ENCODE measurements at regions not wholly inside any gene's neighbourhood (a gene's known extent, or its start where the extent isn't known, plus 50 kb on each side); places are given as distances from the start of the nearest gene placed in this dataset.
"Not testable (repeated sequence)": the region's sequence is repeated elsewhere in the genome, so short reads cannot be mapped to it uniquely, and the experiment has no call there.

DNA sequence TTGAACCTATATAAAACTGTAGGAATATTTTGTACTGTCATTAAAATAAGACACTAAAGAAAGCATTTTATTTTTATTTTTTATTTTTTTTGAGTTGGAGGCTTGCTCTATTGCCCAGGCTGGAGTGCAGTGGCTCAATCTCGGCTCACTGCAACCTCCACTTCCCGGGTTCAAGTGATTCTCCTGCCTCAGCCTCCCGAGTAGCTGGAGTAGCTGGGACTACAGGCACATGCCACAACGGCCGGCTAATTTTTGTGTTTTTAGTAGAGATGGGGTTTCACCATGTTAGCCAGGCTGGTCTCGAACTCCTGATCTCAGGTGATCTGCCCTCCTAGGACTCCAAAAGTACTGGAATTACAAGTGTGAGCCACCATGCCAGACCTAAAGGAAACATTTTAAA is 102.8 kb downstream of the XRCC2 start:
- H3K36me3 ChIP-seq (ENCODE audit: control insufficient read depth, insufficient read depth, low read length); H3K27me3 ChIP-seq (replicated peaks; ENCODE audit: control insufficient read depth, insufficient read depth, low read length, poor library complexity, severe bottlenecking); H3K4me3 ChIP-seq (ENCODE audit: insufficient read depth, low read depth, low read length, poor library complexity, severe bottlenecking); H3K27ac ChIP-seq (ENCODE audit: insufficient read depth, low read length, poor library complexity, severe bottlenecking); H3K4me1 ChIP-seq (ENCODE audit: control insufficient read depth, insufficient read depth, low read length, poor library complexity, severe bottlenecking); DNase-seq; H3K9me3 ChIP-seq (ENCODE audit: control insufficient read depth, low read length): not testable (repeated sequence)

DNA sequence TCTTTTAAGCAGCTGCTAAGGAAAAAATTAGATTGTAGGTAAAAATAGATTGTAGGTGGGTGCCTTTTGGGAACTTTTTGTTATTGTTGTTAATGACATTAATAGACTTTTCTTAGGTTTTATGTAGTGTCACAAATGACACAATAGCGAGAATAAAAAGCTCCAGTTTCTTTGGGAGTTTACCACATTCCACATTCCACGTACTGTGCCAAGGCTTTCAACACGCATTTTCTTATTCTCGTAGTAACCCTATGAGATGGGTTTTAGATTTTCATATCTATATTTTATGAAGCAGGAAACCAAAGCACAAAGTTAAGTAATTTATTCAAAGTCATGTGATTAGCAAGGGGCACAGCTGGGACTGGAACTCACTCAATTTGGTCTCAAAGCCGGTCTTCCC is 103.8 kb downstream of the XRCC2 start:
- H3K9me3 ChIP-seq (ENCODE audit: control insufficient read depth, low read length): no peaks in the 10 kb centered on the region
- H3K27me3 ChIP-seq (replicated peaks; ENCODE audit: control insufficient read depth, insufficient read depth, low read length, poor library complexity, severe bottlenecking): no peaks in the 10 kb centered on the region
- no peaks in the 10 kb centered on the region for H3K4me1 ChIP-seq (ENCODE audit: control insufficient read depth, insufficient read depth, low read length, poor library complexity, severe bottlenecking)
- no peak for DNase-seq
- H3K36me3 ChIP-seq (ENCODE audit: control insufficient read depth, insufficient read depth, low read length): no peaks in the 10 kb centered on the region
- no peak overlapping the region for H3K27ac ChIP-seq (ENCODE audit: insufficient read depth, low read length, poor library complexity, severe bottlenecking)
- no peak overlapping the region for H3K4me3 ChIP-seq (ENCODE audit: insufficient read depth, low read depth, low read length, poor library complexity, severe bottlenecking)

DNA sequence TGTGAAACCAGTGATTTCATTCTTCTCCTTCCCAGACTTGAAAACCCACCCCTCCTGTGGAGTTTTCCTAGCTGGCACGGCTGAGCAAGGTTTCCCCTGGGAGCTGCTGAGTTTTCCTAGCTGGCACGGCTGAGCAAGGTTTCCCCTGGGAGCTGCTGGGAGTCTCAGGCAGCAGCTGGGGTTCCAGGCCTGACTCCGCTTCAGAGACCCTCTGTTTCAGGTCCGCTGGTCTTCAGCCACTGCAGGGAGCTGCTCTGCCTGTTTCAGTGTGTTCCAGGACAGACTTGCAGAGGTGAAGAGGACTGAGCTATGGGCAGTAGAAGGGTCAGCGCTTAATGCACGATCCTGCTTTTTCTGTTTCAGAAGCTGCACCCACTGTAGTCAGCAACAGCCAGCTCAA is 104.9 kb downstream of the XRCC2 start:
- DNase-seq: no peak
- Histone ChIP-seq H3K36me3 (ENCODE audit: control insufficient read depth, insufficient read depth, low read length) (no peaks in the 10 kb centered on the region), H3K4me3 (ENCODE audit: insufficient read depth, low read depth, low read length, poor library complexity, severe bottlenecking) (no peak overlapping the region), H3K9me3 (ENCODE audit: control insufficient read depth, low read length) (no peaks in the 10 kb centered on the region), H3K27ac (ENCODE audit: insufficient read depth, low read length, poor library complexity, severe bottlenecking) (no peak overlapping the region), H3K4me1 (ENCODE audit: control insufficient read depth, insufficient read depth, low read length, poor library complexity, severe bottlenecking) (no peaks in the 10 kb centered on the region), H3K27me3 (replicated peaks; ENCODE audit: control insufficient read depth, insufficient read depth, low read length, poor library complexity, severe bottlenecking) (no peaks in the 10 kb centered on the region)

DNA sequence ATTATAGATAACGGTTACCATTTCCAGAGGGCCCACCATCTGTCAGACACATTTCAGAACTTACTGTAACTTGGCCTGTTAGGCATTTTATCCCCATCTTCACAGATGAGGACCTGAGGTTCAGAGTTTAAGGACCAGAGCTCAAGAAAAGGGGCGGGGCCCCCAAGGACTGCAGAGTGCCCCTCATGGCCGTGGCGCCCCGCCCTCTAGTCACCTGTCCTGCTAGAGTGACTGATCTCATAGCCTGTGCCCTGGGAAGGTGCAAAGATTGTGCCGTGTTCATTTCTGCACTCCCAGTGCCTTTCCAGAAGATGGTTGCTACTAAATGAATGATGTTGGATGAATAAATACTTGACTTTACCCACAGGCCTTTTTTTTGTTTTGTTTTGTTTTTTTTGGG is 107.0 kb downstream of the XRCC2 start:
- Histone ChIP-seq H3K4me3 (ENCODE audit: insufficient read depth, low read depth, low read length, poor library complexity, severe bottlenecking) (no peak overlapping the region), H3K27me3 (replicated peaks; ENCODE audit: control insufficient read depth, insufficient read depth, low read length, poor library complexity, severe bottlenecking) (no peaks in the 10 kb centered on the region), H3K27ac (ENCODE audit: insufficient read depth, low read length, poor library complexity, severe bottlenecking) (no peak overlapping the region), H3K36me3 (ENCODE audit: control insufficient read depth, insufficient read depth, low read length) (no peaks in the 10 kb centered on the region), H3K9me3 (ENCODE audit: control insufficient read depth, low read length) (no peaks in the 10 kb centered on the region), H3K4me1 (ENCODE audit: control insufficient read depth, insufficient read depth, low read length, poor library complexity, severe bottlenecking) (no peaks in the 10 kb centered on the region)
- no peak for DNase-seq

DNA sequence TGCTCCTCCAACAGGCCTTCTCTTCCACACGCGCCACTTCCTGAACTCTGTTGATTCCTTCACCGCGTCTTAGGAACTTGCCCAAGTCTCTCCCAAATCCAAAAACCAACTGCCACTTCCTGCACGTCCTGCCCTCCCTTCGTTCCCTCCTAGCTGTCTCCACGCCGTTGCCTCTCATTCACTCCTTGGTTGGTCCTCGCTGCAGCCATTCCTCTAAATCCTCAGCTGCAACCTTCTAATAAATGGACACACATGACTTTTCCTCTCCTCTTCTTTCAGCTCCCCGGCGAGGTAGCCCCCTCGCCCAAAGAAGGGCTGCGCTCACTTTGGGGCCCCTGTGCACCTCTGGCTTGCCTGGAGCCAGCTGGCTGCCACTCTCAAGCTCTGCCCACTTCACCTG is 110.2 kb downstream of the XRCC2 start:
- no peaks in the 10 kb centered on the region for H3K36me3 ChIP-seq (ENCODE audit: control insufficient read depth, insufficient read depth, low read length)
- no peak for DNase-seq
- H3K4me3 ChIP-seq (ENCODE audit: insufficient read depth, low read depth, low read length, poor library complexity, severe bottlenecking): no peak overlapping the region
- H3K9me3 ChIP-seq (ENCODE audit: control insufficient read depth, low read length): no peaks in the 10 kb centered on the region
- H3K27ac ChIP-seq (ENCODE audit: insufficient read depth, low read length, poor library complexity, severe bottlenecking): no peak overlapping the region
- no peaks in the 10 kb centered on the region for H3K27me3 ChIP-seq (replicated peaks; ENCODE audit: control insufficient read depth, insufficient read depth, low read length, poor library complexity, severe bottlenecking)
- no peaks in the 10 kb centered on the region for H3K4me1 ChIP-seq (ENCODE audit: control insufficient read depth, insufficient read depth, low read length, poor library complexity, severe bottlenecking)

GRCh38 chr7:152564656-152565250 is 111.2 kb downstream of the XRCC2 start:
- Histone ChIP-seq H3K36me3 (ENCODE audit: control insufficient read depth, insufficient read depth, low read length) (no peaks in the 10 kb centered on the region), H3K27ac (ENCODE audit: insufficient read depth, low read length, poor library complexity, severe bottlenecking) (no peak overlapping the region), H3K27me3 (replicated peaks; ENCODE audit: control insufficient read depth, insufficient read depth, low read length, poor library complexity, severe bottlenecking) (no peaks in the 10 kb centered on the region), H3K4me1 (ENCODE audit: control insufficient read depth, insufficient read depth, low read length, poor library complexity, severe bottlenecking) (no peaks in the 10 kb centered on the region), H3K9me3 (ENCODE audit: control insufficient read depth, low read length) (no peaks in the 10 kb centered on the region), H3K4me3 (ENCODE audit: insufficient read depth, low read depth, low read length, poor library complexity, severe bottlenecking) (no peak overlapping the region)
- no peak for DNase-seq

- H3K36me3 ChIP-seq (ENCODE audit: control insufficient read depth, insufficient read depth, low read length): no peaks in the 10 kb centered on the region
- DNase-seq: no peak
- H3K27ac ChIP-seq (ENCODE audit: insufficient read depth, low read length, poor library complexity, severe bottlenecking): no peak overlapping the region
Observed at GRCh38 chr7:152556013-152556755, 119.8 kb downstream of the XRCC2 start.

DNA sequence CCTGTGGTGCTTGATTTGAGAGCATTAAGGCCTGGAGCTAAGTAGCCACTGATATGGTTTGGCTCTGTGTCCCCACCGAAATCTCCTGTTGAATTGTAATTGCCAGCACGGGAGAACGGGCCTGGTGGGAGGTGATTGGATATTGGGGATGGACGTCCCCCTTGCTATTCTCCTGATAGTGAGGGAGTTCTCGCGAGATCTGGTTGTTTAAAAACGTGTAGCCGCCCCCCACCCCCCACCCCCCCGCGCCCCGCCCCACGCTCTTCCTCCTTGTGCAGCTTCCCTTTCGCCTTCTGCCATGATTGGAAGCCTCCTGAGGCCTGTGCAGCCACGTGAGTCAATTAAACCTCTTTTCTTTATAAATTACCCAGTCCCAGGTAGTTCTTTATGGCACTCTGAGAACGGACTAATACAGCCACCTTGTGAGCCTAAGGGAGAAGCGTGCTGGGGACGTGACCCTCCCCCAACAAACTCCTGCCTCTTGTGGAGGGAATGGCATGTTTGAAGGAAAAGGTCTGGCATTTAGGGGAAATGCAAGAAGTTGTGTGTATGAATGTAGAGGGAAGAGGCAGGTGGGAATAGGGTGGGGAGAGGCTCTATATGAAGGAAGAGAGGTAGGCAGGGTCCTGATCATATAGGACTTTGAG is 118.0 kb upstream of the KMT2C start:
- Histone ChIP-seq H3K4me3 (ENCODE audit: insufficient read depth, low read depth, low read length, poor library complexity, severe bottlenecking) (no peak overlapping the region), H3K27me3 (replicated peaks; ENCODE audit: control insufficient read depth, insufficient read depth, low read length, poor library complexity, severe bottlenecking) (no peaks in the 10 kb centered on the region), H3K9me3 (ENCODE audit: control insufficient read depth, low read length) (no peaks in the 10 kb centered on the region), H3K4me1 (ENCODE audit: control insufficient read depth, insufficient read depth, low read length, poor library complexity, severe bottlenecking) (no peaks in the 10 kb centered on the region), H3K27ac (ENCODE audit: insufficient read depth, low read length, poor library complexity, severe bottlenecking) (no peak overlapping the region), H3K36me3 (ENCODE audit: control insufficient read depth, insufficient read depth, low read length) (no peaks in the 10 kb centered on the region)
- no peak for DNase-seq

More at GRCh38 chr7:152556013-152556755, 119.8 kb downstream of the XRCC2 start:
- H3K9me3 ChIP-seq (ENCODE audit: control insufficient read depth, low read length): no peaks in the 10 kb centered on the region
- no peak overlapping the region for H3K4me3 ChIP-seq (ENCODE audit: insufficient read depth, low read depth, low read length, poor library complexity, severe bottlenecking)
- H3K4me1 ChIP-seq (ENCODE audit: control insufficient read depth, insufficient read depth, low read length, poor library complexity, severe bottlenecking): no peaks in the 10 kb centered on the region
- no peaks in the 10 kb centered on the region for H3K27me3 ChIP-seq (replicated peaks; ENCODE audit: control insufficient read depth, insufficient read depth, low read length, poor library complexity, severe bottlenecking)

GRCh38 chr7:152551304-152552036 is 115.7 kb upstream of the KMT2C start:
- no peaks in the 10 kb centered on the region for H3K36me3 ChIP-seq (ENCODE audit: control insufficient read depth, insufficient read depth, low read length)
- H3K4me3 ChIP-seq (ENCODE audit: insufficient read depth, low read depth, low read length, poor library complexity, severe bottlenecking): no peak overlapping the region
- no peaks in the 10 kb centered on the region for H3K9me3 ChIP-seq (ENCODE audit: control insufficient read depth, low read length)
- DNase-seq: no peak
- no peak overlapping the region for H3K27ac ChIP-seq (ENCODE audit: insufficient read depth, low read length, poor library complexity, severe bottlenecking)
- no peaks in the 10 kb centered on the region for H3K4me1 ChIP-seq (ENCODE audit: control insufficient read depth, insufficient read depth, low read length, poor library complexity, severe bottlenecking)
- H3K27me3 ChIP-seq (replicated peaks; ENCODE audit: control insufficient read depth, insufficient read depth, low read length, poor library complexity, severe bottlenecking): no peaks in the 10 kb centered on the region
